C4-2B (cell line): ENCODE measurements at regions not wholly inside any gene's neighbourhood (a gene's known extent, or its start where the extent isn't known, plus 50 kb on each side); places are given as distances from the start of the nearest gene placed in this dataset.

Experiments
- ZFX ChIP-seq: fragments of 450-650 bp; IDR thresholded peaks from 2 replicates; pipeline ENCODE4 v1.6.1; 2017
- TF ChIP-seq, protein P1 (sequence below): fragments of 450-650 bp; conservative IDR thresholded peaks from 2 replicates; pipeline ENCODE4 v1.5.1; 2017; ENCODE audit warnings: mild to moderate bottlenecking

DNA sequence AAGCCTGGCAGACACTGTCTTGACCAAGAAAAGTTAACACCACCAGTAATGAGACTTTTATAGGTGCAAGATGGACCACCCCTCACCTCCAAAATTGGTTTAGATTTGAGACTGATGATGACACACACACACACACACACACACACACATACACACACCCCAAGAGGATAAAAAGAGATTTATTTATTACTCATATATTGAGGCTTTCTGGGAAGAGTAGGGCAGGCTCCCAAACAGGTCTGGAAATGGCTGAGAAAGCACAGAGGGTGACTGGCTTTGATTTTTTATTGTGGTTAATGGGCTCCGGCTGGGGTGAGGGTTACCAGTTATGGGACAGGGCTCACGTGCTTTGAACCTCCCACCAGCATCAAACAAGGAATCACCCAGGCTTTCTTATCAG lies 54.2 kb upstream of the ADAM23 start:
- TF ChIP-seq, protein P1, sequence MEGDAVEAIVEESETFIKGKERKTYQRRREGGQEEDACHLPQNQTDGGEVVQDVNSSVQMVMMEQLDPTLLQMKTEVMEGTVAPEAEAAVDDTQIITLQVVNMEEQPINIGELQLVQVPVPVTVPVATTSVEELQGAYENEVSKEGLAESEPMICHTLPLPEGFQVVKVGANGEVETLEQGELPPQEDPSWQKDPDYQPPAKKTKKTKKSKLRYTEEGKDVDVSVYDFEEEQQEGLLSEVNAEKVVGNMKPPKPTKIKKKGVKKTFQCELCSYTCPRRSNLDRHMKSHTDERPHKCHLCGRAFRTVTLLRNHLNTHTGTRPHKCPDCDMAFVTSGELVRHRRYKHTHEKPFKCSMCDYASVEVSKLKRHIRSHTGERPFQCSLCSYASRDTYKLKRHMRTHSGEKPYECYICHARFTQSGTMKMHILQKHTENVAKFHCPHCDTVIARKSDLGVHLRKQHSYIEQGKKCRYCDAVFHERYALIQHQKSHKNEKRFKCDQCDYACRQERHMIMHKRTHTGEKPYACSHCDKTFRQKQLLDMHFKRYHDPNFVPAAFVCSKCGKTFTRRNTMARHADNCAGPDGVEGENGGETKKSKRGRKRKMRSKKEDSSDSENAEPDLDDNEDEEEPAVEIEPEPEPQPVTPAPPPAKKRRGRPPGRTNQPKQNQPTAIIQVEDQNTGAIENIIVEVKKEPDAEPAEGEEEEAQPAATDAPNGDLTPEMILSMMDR, result no peak
- no peak for TF ChIP-seq ZFX
